Fibroblast of lung (primary cell): ENCODE measurements at regions not wholly inside any gene's neighbourhood (a gene's known extent, or its start where the extent isn't known, plus 50 kb on each side); places are given as distances from the start of the nearest gene placed in this dataset.

Experiments
- DNase-seq, 2 donors: peaks; one replicate each; pipeline versions ENCODE4 v3.0.0 to v3.0.0-alpha.2; 2010; ENCODE audit warnings: low read depth in 2 of 2
- H2AFZ ChIP-seq: 2 replicates; pipeline ENCODE4 v1.5.1; 2012; ENCODE audit warnings: low read length, control low read depth, inconsistent platforms
- H3K27ac ChIP-seq: 2 replicates; pipeline ENCODE4 v1.5.1; 2011; ENCODE audit warnings: low read length, control low read depth; ENCODE audit not compliant: insufficient read depth
- H3K27me3 ChIP-seq: 2 replicates; pipeline ENCODE4 v1.5.1; 2011; ENCODE audit warnings: mild to moderate bottlenecking, low read length; ENCODE audit not compliant: control insufficient read depth, insufficient read depth
- H3K36me3 ChIP-seq: 2 replicates; pipeline ENCODE4 v1.5.1; 2011; ENCODE audit warnings: low read length; ENCODE audit not compliant: control insufficient read depth, insufficient read depth
- H3K4me1 ChIP-seq: 2 replicates; pipeline ENCODE4 v1.5.1; 2011; ENCODE audit warnings: low read length; ENCODE audit not compliant: control insufficient read depth, insufficient read depth; ENCODE audit errors: extremely low read depth
- H3K4me2 ChIP-seq: 2 replicates; pipeline ENCODE4 v1.5.1; 2011; ENCODE audit warnings: low read length, control low read depth; ENCODE audit not compliant: insufficient read depth; ENCODE audit errors: extremely low read depth
- H3K4me3 ChIP-seq, 4 experiments: fragments of 200-600 bp in 1 of 4; sonication (generic) in 1 of 4; replicated peaks in 1 of 4; 2 replicates each; pipeline ENCODE4 v1.5.1; 2011 to 2016; ENCODE audit warnings: low read length in 4 of 4, low read depth in 3 of 4, mild to moderate bottlenecking in 3 of 4, control low read depth in 2 of 4, inconsistent platforms in 1 of 4, mixed read lengths in 1 of 4; ENCODE audit not compliant: insufficient read depth in 1 of 4; ENCODE audit errors: control extremely low read depth in 1 of 4
- H3K79me2 ChIP-seq: 2 replicates; pipeline ENCODE4 v1.5.1; 2012; ENCODE audit warnings: mild to moderate bottlenecking, low read length, inconsistent platforms; ENCODE audit not compliant: control insufficient read depth, insufficient read depth
- H3K9ac ChIP-seq: 2 replicates; pipeline ENCODE4 v1.5.1; 2011; ENCODE audit warnings: mild to moderate bottlenecking, low read length, control low read depth; ENCODE audit not compliant: insufficient read depth
- H3K9me3 ChIP-seq: 2 replicates; pipeline ENCODE4 v1.5.1; 2012; ENCODE audit warnings: low read depth, low read length; ENCODE audit not compliant: control insufficient read depth, insufficient read depth
- H4K20me1 ChIP-seq: 2 replicates; pipeline ENCODE4 v1.5.1; 2011; ENCODE audit warnings: low read length; ENCODE audit not compliant: control insufficient read depth, insufficient read depth; ENCODE audit errors: extremely low read depth
- EZH2 ChIP-seq: IDR thresholded peaks from 2 replicates; pipeline ENCODE4 v1.5.1; 2012; ENCODE audit warnings: low read length, control low read depth, mild to moderate bottlenecking; ENCODE audit errors: missing control alignments
- TF ChIP-seq, protein P1 (sequence below), 2 donors: IDR thresholded peaks in 1 of 2; conservative IDR thresholded peaks in 1 of 2; 1 replicate in 1 of 2; 2 replicates in 1 of 2; pipeline ENCODE4 v1.5.1; 2011 to 2012; ENCODE audit warnings: low read length in 2 of 2, control low read depth in 1 of 2, inconsistent platforms in 1 of 2, low read depth in 1 of 2, mild to moderate bottlenecking in 1 of 2

DNA sequence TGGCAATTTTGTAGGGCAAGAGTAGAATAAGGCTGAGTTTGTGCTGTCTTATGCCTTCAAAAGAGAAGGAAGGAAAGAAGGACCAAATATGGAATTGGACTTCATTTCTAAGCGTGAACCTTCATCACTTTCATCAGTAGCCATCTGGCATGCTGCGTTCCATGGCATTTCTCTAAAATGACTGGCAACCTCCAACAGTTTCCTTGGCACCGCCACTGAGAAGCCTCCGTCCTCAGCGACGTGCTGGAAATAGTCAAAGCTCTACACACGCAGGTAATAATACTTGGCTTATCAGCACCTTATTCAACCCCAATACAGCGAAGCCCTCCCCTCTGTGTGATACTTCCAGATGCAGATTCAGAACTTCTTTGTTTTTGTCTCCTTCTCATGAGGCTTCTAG, 169.7 kb upstream of the CD180 start:
- no peaks in the 10 kb centered on the region for H3K27me3 ChIP-seq
- TF ChIP-seq, protein P1, sequence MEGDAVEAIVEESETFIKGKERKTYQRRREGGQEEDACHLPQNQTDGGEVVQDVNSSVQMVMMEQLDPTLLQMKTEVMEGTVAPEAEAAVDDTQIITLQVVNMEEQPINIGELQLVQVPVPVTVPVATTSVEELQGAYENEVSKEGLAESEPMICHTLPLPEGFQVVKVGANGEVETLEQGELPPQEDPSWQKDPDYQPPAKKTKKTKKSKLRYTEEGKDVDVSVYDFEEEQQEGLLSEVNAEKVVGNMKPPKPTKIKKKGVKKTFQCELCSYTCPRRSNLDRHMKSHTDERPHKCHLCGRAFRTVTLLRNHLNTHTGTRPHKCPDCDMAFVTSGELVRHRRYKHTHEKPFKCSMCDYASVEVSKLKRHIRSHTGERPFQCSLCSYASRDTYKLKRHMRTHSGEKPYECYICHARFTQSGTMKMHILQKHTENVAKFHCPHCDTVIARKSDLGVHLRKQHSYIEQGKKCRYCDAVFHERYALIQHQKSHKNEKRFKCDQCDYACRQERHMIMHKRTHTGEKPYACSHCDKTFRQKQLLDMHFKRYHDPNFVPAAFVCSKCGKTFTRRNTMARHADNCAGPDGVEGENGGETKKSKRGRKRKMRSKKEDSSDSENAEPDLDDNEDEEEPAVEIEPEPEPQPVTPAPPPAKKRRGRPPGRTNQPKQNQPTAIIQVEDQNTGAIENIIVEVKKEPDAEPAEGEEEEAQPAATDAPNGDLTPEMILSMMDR (conservative IDR thresholded peaks at IDR 0.05 in 1 of 2, IDR thresholded peaks at IDR 0.05 in 1 of 2; ENCODE audit: low read depth in 1 of 2, low read length in 2 of 2): no peak
- no peak for TF ChIP-seq EZH2
- DNase-seq: no peak

DNA sequence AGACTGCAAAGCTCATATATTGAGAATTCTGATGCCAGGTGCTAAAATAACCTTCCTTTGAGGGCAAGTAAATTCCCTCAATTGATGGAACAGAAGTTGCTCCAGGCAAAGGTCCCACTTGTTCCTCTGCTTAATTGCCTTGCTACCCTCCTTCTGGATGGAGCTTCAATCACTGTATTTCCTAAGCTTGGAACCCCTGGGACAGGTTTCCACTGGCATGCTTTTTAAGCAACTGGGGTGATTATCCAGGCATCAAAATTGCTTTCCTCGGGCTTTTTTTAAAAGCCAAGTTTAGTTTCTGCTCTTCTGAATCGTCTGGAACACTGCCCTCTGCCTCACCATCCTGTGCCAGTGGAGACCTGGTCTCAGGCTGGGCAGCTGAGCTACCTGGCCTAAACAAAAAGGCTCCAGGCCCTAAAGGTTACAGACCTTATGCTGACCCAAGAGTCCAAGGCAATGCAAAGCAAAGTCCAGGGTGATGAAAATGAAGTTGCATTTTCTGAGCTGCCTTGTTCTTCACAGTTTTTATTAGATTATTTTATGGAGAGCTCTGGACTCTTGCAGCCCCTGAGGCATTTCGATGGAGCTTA, 167.9 kb upstream of the CD180 start:
- no peaks in the 10 kb centered on the region for H4K20me1 ChIP-seq
- H3K4me2 ChIP-seq: no peak overlapping the region
- H3K9me3 ChIP-seq: no peaks in the 10 kb centered on the region
- H3K27ac ChIP-seq: no peak overlapping the region
- no peak overlapping the region for H3K9ac ChIP-seq
- H3K79me2 ChIP-seq: no peaks in the 10 kb centered on the region
- no peak overlapping the region for H2AFZ ChIP-seq
- H3K4me3 ChIP-seq: no peak overlapping the region
- no peaks in the 10 kb centered on the region for H3K27me3 ChIP-seq
- H3K4me1 ChIP-seq: no peaks in the 10 kb centered on the region
- DNase-seq: no peak
- TF ChIP-seq, protein P1 (conservative IDR thresholded peaks at IDR 0.05 in 1 of 2, IDR thresholded peaks at IDR 0.05 in 1 of 2; ENCODE audit: low read depth in 1 of 2, low read length in 2 of 2): no peak
- no peak for TF ChIP-seq EZH2
- no peaks in the 10 kb centered on the region for H3K36me3 ChIP-seq

More for the DNA sequence above, 169.7 kb upstream of the CD180 start:
- H3K4me3 ChIP-seq: no peak overlapping the region
- H3K27ac ChIP-seq: no peak overlapping the region
- H3K79me2 ChIP-seq: no peaks in the 10 kb centered on the region
- no peak overlapping the region for H3K4me2 ChIP-seq
- no peak overlapping the region for H3K9ac ChIP-seq
- H2AFZ ChIP-seq: no peak overlapping the region
- H3K9me3 ChIP-seq: no peaks in the 10 kb centered on the region
- H3K4me1 ChIP-seq: no peaks in the 10 kb centered on the region
- H3K36me3 ChIP-seq: no peaks in the 10 kb centered on the region
- no peaks in the 10 kb centered on the region for H4K20me1 ChIP-seq

DNA sequence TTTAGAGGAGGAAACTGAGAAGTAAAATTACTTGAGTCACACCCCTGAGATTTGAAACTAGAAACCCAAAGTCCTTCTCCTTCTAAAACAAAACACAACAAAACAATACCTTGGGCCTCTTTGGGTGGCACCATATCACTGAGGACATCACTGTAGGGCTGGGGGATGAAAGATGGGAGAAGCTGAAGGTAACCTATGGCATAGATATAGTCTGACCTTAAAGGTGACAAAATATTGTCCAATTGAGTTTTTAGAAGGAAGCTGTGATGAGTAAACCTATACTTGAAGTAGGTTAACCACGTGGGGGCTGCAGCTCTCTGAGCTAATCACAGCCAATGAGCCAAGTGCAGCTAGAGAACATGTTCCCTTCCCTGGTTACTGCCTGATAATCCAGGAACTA, 167.4 kb upstream of the CD180 start:
- H3K4me3 ChIP-seq: no peak overlapping the region
- DNase-seq: no peak
- no peak for TF ChIP-seq EZH2
- TF ChIP-seq, protein P1 (conservative IDR thresholded peaks at IDR 0.05 in 1 of 2, IDR thresholded peaks at IDR 0.05 in 1 of 2; ENCODE audit: low read depth in 1 of 2, low read length in 2 of 2): no peak

More for the DNA sequence above, 167.4 kb upstream of the CD180 start:
- Histone ChIP-seq H3K4me1 (no peaks in the 10 kb centered on the region), H3K27me3 (no peaks in the 10 kb centered on the region), H2AFZ (no peak overlapping the region), H3K27ac (no peak overlapping the region), H3K36me3 (no peaks in the 10 kb centered on the region), H3K79me2 (no peaks in the 10 kb centered on the region), H4K20me1 (no peaks in the 10 kb centered on the region), H3K9ac (no peak overlapping the region), H3K9me3 (no peaks in the 10 kb centered on the region), H3K4me2 (no peak overlapping the region)
